GM19035 (cell line): ENCODE measurements at regions not wholly inside any gene's neighbourhood (a gene's known extent, or its start where the extent isn't known, plus 50 kb on each side); places are given as distances from the start of the nearest gene placed in this dataset.
"Not testable (repeated sequence)": the region's sequence is repeated elsewhere in the genome, so short reads cannot be mapped to it uniquely, and the experiment has no call there.

Experiments
- ATAC-seq: cut with Tn5 transposase; IDR thresholded peaks from one replicate; pipeline ENCODE4 v1.9.1; 2021; ENCODE audit not compliant: unreplicated experiment

GRCh38 chr6:84967965-84968364, 203.6 kb upstream of the TBX18 start:
- no peak for ATAC-seq

GRCh38 chr6:84967389-84967788, 203.0 kb upstream of the TBX18 start:
- ATAC-seq, result no peak

GRCh38 chr6:84953111-84953755, 188.8 kb upstream of the TBX18 start:
- no peak for ATAC-seq

- not testable (repeated sequence) for ATAC-seq
These were observed 180.5 kb upstream of the TBX18 start for GRCh38 chr6:84944926-84945325.

GRCh38 chr6:84943905-84944304, 179.5 kb upstream of the TBX18 start:
- no peak for ATAC-seq

GRCh38 chr6:84941609-84942008, 177.2 kb upstream of the TBX18 start:
- not testable (repeated sequence) for ATAC-seq

- ATAC-seq, result no peak
These were observed 164.8 kb upstream of the TBX18 start for GRCh38 chr6:84929212-84929611.

GRCh38 chr6:84927551-84927950, 163.2 kb upstream of the TBX18 start:
- no peak for ATAC-seq

- no peak for ATAC-seq
These were observed 162.1 kb upstream of the TBX18 start for GRCh38 chr6:84926189-84927155.

- ATAC-seq, result no peak
These were observed 157.5 kb upstream of the TBX18 start for GRCh38 chr6:84921891-84922290.

GRCh38 chr6:84920021-84920420, 155.6 kb upstream of the TBX18 start:
- ATAC-seq, result no peak

GRCh38 chr6:84916704-84917103, 152.3 kb upstream of the TBX18 start:
- no peak for ATAC-seq

- ATAC-seq, result no peak
These were observed 148.3 kb upstream of the TBX18 start for GRCh38 chr6:84912472-84913322.

- ATAC-seq, result no peak
These were observed 146.7 kb upstream of the TBX18 start for GRCh38 chr6:84910906-84911607.

GRCh38 chr6:84908304-84908904, 144.0 kb upstream of the TBX18 start:
- no peak for ATAC-seq

- ATAC-seq, result no peak
These were observed 142.1 kb upstream of the TBX18 start for GRCh38 chr6:84906514-84906913.

- no peak for ATAC-seq
These were observed 141.4 kb upstream of the TBX18 start for GRCh38 chr6:84905823-84906222.

- ATAC-seq, result no peak
These were observed 138.0 kb upstream of the TBX18 start for GRCh38 chr6:84902354-84902928.

GRCh38 chr6:84897988-84898594, 133.7 kb upstream of the TBX18 start:
- no peak for ATAC-seq
